Suprapubic skin (tissue), 4 donors: ENCODE measurements at regions not wholly inside any gene's neighbourhood (a gene's known extent, or its start where the extent isn't known, plus 50 kb on each side); places are given as distances from the start of the nearest gene placed in this dataset.

Source experiments
- CTCF ChIP-seq, 2 donors: fragments of 200-600 bp in 1 of 2; fragments of 450-650 bp in 1 of 2; sonication (generic) in 1 of 2; IDR thresholded peaks; one replicate each; pipeline ENCODE4 v1.5.1; 2016 to 2019; ENCODE audit warnings: antibody characterized with exemption in 2 of 2, mild to moderate bottlenecking in 1 of 2, moderate library complexity in 1 of 2
- EP300 ChIP-seq: sonication (generic); formaldehyde crosslinking; IDR thresholded peaks from one replicate; pipeline ENCODE4 v1.6.1; 2017; ENCODE audit warnings: antibody characterized with exemption
- POLR2AphosphoS5 ChIP-seq, 3 donors: sonication (generic); formaldehyde crosslinking; IDR thresholded peaks; one replicate each; pipeline ENCODE4 v1.6.1; 2017; ENCODE audit warnings: antibody characterized with exemption in 3 of 3

DNA sequence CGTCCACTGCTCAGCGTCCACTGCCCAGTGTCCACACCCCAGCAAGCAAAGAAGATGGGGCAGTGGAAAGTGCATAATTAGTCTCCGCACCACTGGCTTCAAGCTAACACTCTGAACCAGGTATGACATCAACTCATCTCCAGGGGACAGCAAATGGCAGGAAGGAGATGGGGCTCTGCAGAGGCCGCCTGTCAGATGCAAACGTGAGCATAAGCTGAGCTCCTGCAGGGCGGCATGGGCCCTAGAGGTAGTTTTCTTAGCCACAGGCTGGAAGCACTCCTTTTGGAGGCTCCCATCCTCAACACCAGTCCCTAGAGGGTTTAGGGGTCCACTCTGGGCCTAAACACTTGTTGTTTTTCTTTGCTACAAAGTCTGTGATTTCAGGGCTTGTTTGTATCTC is 335.8 kb upstream of the MKI67 start:
- TF ChIP-seq EP300 (no peak), CTCF (IDR thresholded peaks at IDR 0.05) (no peak), POLR2AphosphoS5 (IDR thresholded peaks at IDR 0.05) (no peak)
